GM13976 (cell line): ENCODE measurements at regions not wholly inside any gene's neighbourhood (a gene's known extent, or its start where the extent isn't known, plus 50 kb on each side); places are given as distances from the start of the nearest gene placed in this dataset.

ENCODE experiments used
- DNase-seq: peaks from one replicate; pipeline ENCODE4 v3.0.0; 2012; ENCODE audit warnings: low spot score
- in situ Hi-C: fragments of 300-500 bp; cut with MboI; formaldehyde crosslinking; loops from one replicate; pipeline ENCODE4 v1.12.0; 2022; ENCODE audit warnings: low sequenced_read_pairs, mixed read lengths, inconsistent platforms; ENCODE audit not compliant: unreplicated experiment
- TF ChIP-seq, protein P1 (sequence below): IDR thresholded peaks from 2 replicates; pipeline ENCODE4 v1.5.1; 2012; ENCODE audit warnings: borderline replicate concordance, mild to moderate bottlenecking; ENCODE audit not compliant: insufficient read depth; ENCODE audit errors: extremely low read depth, missing control alignments, control extremely low read depth

DNA sequence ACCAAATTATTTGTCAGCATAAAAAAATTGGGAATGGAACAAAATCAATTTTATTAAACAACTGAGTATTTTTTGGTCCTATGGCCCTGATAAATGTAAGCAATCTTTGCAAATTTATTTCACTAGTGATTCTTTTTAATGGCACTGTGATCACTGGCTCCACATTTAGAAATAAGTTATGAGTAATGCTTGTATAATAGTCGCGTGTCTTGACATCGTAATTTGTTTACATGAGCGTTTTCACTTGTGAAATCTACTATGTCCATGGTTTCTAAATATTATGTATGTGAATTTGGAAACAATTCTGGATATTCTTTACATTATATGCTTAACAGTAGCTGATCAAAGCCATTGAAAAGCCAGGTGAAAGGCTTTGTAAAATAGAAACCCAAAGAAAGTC is 817.5 kb downstream of the EFNA5 start:
- in situ Hi-C loops, result no loop called here
- TF ChIP-seq, protein P1, sequence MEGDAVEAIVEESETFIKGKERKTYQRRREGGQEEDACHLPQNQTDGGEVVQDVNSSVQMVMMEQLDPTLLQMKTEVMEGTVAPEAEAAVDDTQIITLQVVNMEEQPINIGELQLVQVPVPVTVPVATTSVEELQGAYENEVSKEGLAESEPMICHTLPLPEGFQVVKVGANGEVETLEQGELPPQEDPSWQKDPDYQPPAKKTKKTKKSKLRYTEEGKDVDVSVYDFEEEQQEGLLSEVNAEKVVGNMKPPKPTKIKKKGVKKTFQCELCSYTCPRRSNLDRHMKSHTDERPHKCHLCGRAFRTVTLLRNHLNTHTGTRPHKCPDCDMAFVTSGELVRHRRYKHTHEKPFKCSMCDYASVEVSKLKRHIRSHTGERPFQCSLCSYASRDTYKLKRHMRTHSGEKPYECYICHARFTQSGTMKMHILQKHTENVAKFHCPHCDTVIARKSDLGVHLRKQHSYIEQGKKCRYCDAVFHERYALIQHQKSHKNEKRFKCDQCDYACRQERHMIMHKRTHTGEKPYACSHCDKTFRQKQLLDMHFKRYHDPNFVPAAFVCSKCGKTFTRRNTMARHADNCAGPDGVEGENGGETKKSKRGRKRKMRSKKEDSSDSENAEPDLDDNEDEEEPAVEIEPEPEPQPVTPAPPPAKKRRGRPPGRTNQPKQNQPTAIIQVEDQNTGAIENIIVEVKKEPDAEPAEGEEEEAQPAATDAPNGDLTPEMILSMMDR, result no peak
- no peak for DNase-seq

DNA sequence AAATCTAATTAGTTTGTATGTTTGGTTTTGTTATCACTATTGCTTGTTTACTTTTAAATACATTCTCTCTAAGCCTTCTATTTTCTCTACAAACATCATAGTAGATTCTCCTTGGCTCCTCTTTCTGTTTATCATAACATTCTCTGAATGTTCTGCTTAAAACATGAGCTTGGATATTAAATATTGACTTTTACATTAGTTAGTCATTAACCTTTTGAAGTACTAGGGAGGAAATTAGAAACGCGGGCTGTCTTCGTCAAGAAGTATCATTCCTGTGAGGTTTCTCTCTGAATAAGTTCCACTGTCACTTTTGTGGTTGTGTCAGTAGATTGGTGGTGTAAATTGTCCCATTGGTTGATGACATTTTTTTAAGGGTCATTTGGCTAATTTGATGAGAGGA is 821.5 kb downstream of the EFNA5 start:
- TF ChIP-seq, protein P1, result no peak
- in situ Hi-C loops, result no loop called here
- DNase-seq, result no peak

DNA sequence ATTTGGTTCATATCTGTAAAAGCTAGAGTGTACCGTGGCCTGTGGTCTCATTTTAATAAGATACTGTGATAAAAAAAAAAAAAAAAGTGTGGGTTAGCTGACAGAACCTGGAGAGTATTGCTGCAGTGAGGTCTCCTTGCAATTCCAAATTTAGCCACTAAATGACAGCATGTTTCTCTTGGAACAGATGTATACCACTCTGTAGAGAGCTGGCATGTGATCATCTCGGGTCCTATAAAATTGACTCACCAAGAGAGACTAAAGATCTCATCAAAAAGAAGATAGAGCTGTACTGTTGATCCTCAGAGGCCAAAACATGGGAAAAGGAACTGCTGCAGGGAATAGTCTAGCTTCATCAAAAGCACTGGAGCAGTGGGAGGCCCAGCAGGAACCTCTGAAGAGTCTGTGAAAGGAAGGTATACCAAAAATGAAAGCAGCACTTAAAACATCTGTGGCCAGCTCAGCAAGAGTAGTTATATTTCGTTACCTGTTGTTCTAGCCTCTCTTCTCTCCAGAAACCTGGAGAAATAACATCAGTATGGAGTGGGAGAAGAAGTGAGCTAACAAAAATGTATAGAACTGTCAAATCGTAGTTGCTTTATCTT is 826.8 kb downstream of the EFNA5 start:
- TF ChIP-seq, protein P1, result no peak
- in situ Hi-C loops, result no loop called here
- no peak for DNase-seq

DNA sequence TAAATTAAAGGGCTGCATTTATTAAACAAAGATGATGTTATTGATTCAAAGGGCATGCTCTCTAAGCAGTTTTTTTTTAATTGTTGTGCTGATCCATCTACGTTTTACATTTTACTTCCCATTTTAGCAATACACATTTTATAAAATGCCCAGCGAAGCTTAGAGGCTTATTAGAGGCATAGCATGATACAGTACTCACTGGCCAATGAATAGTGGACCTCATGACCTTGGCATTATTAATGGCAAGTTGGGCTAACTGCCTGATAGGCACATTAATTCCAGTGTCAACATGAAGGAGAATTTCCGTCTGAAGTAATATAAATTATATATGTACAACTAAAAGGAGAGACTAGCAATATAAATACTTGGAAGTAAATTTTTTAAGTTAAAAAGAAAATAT is 837.2 kb downstream of the EFNA5 start:
- TF ChIP-seq, protein P1, result no peak
- in situ Hi-C loops, result no loop called here

DNA sequence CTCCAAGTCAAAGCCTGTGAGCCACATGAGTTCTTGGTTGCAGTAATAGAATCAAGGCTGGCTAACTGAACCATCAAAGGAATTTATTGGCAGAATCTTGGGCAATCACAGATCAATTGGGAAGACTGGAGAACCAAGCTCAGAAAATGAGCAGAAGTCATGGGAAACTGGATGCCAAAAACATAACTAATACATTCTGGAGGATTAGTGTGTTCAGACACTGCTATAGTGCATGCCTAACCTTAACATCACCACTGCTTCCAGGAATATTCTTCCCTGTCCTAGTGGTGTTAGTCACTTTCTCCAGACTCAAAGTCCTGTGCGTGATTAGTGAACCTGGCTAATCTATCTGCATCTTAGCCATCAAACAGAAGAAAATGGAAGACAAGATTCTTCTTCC is 843.7 kb downstream of the EFNA5 start:
- TF ChIP-seq, protein P1, result no peak
- in situ Hi-C loops, result no loop called here
- no peak for DNase-seq

More for the DNA sequence above, 837.2 kb downstream of the EFNA5 start:
- no peak for DNase-seq

DNA sequence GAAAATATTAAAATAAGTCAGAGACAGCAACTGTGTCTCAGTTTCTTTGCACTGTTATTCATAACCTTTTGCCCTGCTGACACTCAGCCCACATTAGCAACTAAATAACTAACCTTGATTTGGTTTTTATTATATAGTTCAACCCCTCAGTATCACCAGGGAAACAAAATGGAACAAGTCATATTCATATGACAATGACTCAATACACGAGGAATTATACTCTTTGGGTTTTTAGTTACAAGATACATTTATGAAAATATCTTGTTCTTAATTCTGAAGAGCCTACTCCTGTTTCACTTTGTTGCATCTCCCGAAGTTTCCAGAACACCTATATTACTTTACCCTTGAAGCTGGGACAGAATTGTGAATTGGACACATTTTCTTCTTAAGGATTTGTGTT is 845.4 kb downstream of the EFNA5 start:
- DNase-seq, result no peak
- TF ChIP-seq, protein P1, result no peak
- in situ Hi-C loops, result no loop called here
